GM12878 (cell line): ENCODE measurements at regions not wholly inside any gene's neighbourhood (a gene's known extent, or its start where the extent isn't known, plus 50 kb on each side); places are given as distances from the start of the nearest gene placed in this dataset.
A peak's percentile ranks its signal among the peaks of the same experiment; 100 is the strongest.

Experiments
- BRCA1 ChIP-seq: IDR thresholded peaks from 2 replicates; pipeline ENCODE4 v1.6.1; 2011; ENCODE audit warnings: low read depth, low read length, improper control_type of control experiment
- CBFB ChIP-seq: IDR thresholded peaks from 2 replicates; pipeline ENCODE4 v1.6.1; 2016; ENCODE audit warnings: antibody characterized with exemption, low read depth
- CBX5 ChIP-seq: sonication (generic); IDR thresholded peaks from 2 replicates; pipeline ENCODE4 v1.6.1; 2016; ENCODE audit warnings: low read depth, moderate library complexity, mild to moderate bottlenecking, inconsistent platforms
- KAT2A ChIP-seq: conservative IDR thresholded peaks from 2 replicates; pipeline ENCODE4 v1.6.1; 2011; ENCODE audit warnings: low read depth, low read length; ENCODE audit not compliant: control insufficient read depth
- KDM1A ChIP-seq: fragments of 200-600 bp; sonication (generic); IDR thresholded peaks from 2 replicates; pipeline ENCODE4 v1.6.1; 2016; ENCODE audit warnings: borderline replicate concordance
- LARP7 ChIP-seq: fragments of 450-650 bp; IDR thresholded peaks from 2 replicates; pipeline ENCODE4 v1.6.1; 2017; ENCODE audit warnings: mild to moderate bottlenecking
- NR2F1 ChIP-seq: fragments of 450-650 bp; conservative IDR thresholded peaks from 2 replicates; pipeline ENCODE4 v1.6.1; 2017; ENCODE audit warnings: mild to moderate bottlenecking
- PML ChIP-seq: IDR thresholded peaks from 2 replicates; pipeline ENCODE4 v1.6.1; 2012; ENCODE audit warnings: low read length, inconsistent platforms
- SMAD5 ChIP-seq: IDR thresholded peaks from 2 replicates; pipeline ENCODE4 v1.6.1; 2016; ENCODE audit warnings: antibody characterized with exemption, low read depth
- SPI1 ChIP-seq: IDR thresholded peaks from 2 replicates; pipeline ENCODE4 v1.6.1; 2011; ENCODE audit warnings: low read depth, mild to moderate bottlenecking, low read length, moderate library complexity, borderline replicate concordance; ENCODE audit not compliant: insufficient read depth
- SRF ChIP-seq, 2 experiments: IDR thresholded peaks; 2 replicates each; pipeline ENCODE4 v1.6.1; 2011; ENCODE audit warnings: low read depth in 2 of 2, low read length in 2 of 2, mild to moderate bottlenecking in 1 of 2, moderate library complexity in 1 of 2
- TAF1 ChIP-seq: IDR thresholded peaks from 2 replicates; pipeline ENCODE4 v1.6.1; 2011; ENCODE audit warnings: mild to moderate bottlenecking, low read depth, low read length, borderline replicate concordance
- TBL1XR1 ChIP-seq: IDR thresholded peaks from 2 replicates; pipeline ENCODE4 v1.6.1; 2012; ENCODE audit warnings: low read depth, low read length, improper control_type of control experiment
- TCF7 ChIP-seq: IDR thresholded peaks from 2 replicates; pipeline ENCODE4 v1.6.1; 2014; ENCODE audit warnings: antibody characterized with exemption, borderline replicate concordance
- YY1 ChIP-seq: IDR thresholded peaks from 2 replicates; pipeline ENCODE4 v1.6.1; 2011; ENCODE audit warnings: low read depth, mild to moderate bottlenecking, low read length
- ZNF207 ChIP-seq: fragments of 450-650 bp; IDR thresholded peaks from 2 replicates; pipeline ENCODE4 v1.6.1; 2014; ENCODE audit warnings: antibody characterized with exemption, mild to moderate bottlenecking, borderline replicate concordance
- TF ChIP-seq, protein P1 (sequence below): IDR thresholded peaks from 2 replicates; pipeline ENCODE4 v1.6.1; 2012; ENCODE audit warnings: low read depth, low read length, improper control_type of control experiment
- TF ChIP-seq, protein P2 (sequence below): fragments of 450-650 bp; IDR thresholded peaks from 2 replicates; pipeline ENCODE4 v1.6.1; 2014; ENCODE audit warnings: mild to moderate bottlenecking
- TF ChIP-seq, protein P3 (sequence below): fragments of 450-650 bp; IDR thresholded peaks from 2 replicates; pipeline ENCODE4 v1.6.1; 2018; ENCODE audit warnings: mild to moderate bottlenecking, low read depth, moderate library complexity; ENCODE audit not compliant: partially characterized antibody
- TF ChIP-seq, protein P4 (sequence below): IDR thresholded peaks from 2 replicates; pipeline ENCODE4 v1.6.1; 2012; ENCODE audit warnings: low read depth, low read length, improper control_type of control experiment
- TF ChIP-seq, protein P5 (sequence below): fragments of 450-650 bp; conservative IDR thresholded peaks from 2 replicates; pipeline ENCODE4 v1.6.1; 2017; ENCODE audit warnings: mild to moderate bottlenecking, moderate library complexity
- TF ChIP-seq, protein P6 (sequence below): fragments of 450-650 bp; IDR thresholded peaks from 2 replicates; pipeline ENCODE4 v1.6.1; 2016; ENCODE audit warnings: mild to moderate bottlenecking

DNA sequence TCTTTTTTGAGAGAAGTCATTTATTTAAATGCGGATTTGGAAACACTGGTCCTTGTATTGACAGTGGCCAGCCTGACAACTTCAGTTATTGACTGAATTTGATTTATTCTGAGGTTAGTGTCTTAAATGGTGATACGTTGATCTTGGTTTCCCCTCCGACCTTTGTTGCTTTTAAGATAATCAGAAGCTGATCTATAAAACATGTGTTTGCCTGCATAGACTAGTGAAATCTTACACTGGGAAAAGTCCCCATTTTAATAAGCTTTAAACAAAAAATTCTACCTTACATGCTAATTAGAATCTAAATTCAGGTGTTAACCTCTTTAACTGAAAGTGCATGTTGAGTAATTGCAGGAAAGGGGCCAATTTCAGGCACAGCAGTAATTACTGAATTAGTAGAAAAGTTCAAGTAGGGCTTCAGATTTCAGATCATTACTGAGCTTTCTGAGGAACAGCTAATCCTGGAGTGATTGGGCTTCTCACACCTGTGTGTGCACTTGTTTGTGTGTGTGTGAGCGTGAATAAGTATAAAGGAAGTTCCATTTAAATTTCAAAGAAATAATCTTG, 221.4 kb downstream of the SOX2 start (continued):
- no peak for TF ChIP-seq TCF7
- TF ChIP-seq, protein P1, sequence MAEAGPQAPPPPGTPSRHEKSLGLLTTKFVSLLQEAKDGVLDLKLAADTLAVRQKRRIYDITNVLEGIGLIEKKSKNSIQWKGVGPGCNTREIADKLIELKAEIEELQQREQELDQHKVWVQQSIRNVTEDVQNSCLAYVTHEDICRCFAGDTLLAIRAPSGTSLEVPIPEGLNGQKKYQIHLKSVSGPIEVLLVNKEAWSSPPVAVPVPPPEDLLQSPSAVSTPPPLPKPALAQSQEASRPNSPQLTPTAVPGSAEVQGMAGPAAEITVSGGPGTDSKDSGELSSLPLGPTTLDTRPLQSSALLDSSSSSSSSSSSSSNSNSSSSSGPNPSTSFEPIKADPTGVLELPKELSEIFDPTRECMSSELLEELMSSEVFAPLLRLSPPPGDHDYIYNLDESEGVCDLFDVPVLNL: no peak
- TF ChIP-seq TAF1: no peak
- TF ChIP-seq, protein P2, sequence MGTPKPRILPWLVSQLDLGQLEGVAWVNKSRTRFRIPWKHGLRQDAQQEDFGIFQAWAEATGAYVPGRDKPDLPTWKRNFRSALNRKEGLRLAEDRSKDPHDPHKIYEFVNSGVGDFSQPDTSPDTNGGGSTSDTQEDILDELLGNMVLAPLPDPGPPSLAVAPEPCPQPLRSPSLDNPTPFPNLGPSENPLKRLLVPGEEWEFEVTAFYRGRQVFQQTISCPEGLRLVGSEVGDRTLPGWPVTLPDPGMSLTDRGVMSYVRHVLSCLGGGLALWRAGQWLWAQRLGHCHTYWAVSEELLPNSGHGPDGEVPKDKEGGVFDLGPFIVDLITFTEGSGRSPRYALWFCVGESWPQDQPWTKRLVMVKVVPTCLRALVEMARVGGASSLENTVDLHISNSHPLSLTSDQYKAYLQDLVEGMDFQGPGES: no peak
- TF ChIP-seq CBX5: no peak
- TF ChIP-seq NR2F1: peak; percentile 76
- no peak for TF ChIP-seq YY1
- no peak for TF ChIP-seq SMAD5
- TF ChIP-seq, protein P3, sequence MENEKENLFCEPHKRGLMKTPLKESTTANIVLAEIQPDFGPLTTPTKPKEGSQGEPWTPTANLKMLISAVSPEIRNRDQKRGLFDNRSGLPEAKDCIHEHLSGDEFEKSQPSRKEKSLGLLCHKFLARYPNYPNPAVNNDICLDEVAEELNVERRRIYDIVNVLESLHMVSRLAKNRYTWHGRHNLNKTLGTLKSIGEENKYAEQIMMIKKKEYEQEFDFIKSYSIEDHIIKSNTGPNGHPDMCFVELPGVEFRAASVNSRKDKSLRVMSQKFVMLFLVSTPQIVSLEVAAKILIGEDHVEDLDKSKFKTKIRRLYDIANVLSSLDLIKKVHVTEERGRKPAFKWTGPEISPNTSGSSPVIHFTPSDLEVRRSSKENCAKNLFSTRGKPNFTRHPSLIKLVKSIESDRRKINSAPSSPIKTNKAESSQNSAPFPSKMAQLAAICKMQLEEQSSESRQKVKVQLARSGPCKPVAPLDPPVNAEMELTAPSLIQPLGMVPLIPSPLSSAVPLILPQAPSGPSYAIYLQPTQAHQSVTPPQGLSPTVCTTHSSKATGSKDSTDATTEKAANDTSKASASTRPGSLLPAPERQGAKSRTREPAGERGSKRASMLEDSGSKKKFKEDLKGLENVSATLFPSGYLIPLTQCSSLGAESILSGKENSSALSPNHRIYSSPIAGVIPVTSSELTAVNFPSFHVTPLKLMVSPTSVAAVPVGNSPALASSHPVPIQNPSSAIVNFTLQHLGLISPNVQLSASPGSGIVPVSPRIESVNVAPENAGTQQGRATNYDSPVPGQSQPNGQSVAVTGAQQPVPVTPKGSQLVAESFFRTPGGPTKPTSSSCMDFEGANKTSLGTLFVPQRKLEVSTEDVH: no peak
- TF ChIP-seq SRF (IDR thresholded peaks at IDR 0.05; ENCODE audit: low read depth in 2 of 2, low read length in 2 of 2): no peak
- TF ChIP-seq KDM1A: no peak
- no peak for TF ChIP-seq BRCA1
- TF ChIP-seq LARP7: no peak
- no peak for TF ChIP-seq SPI1
- TF ChIP-seq, protein P4, sequence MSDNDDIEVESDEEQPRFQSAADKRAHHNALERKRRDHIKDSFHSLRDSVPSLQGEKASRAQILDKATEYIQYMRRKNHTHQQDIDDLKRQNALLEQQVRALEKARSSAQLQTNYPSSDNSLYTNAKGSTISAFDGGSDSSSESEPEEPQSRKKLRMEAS: no peak
- TF ChIP-seq CBFB: no peak
- TF ChIP-seq, protein P5, sequence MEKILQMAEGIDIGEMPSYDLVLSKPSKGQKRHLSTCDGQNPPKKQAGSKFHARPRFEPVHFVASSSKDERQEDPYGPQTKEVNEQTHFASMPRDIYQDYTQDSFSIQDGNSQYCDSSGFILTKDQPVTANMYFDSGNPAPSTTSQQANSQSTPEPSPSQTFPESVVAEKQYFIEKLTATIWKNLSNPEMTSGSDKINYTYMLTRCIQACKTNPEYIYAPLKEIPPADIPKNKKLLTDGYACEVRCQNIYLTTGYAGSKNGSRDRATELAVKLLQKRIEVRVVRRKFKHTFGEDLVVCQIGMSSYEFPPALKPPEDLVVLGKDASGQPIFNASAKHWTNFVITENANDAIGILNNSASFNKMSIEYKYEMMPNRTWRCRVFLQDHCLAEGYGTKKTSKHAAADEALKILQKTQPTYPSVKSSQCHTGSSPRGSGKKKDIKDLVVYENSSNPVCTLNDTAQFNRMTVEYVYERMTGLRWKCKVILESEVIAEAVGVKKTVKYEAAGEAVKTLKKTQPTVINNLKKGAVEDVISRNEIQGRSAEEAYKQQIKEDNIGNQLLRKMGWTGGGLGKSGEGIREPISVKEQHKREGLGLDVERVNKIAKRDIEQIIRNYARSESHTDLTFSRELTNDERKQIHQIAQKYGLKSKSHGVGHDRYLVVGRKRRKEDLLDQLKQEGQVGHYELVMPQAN: no peak
- TF ChIP-seq ZNF207: no peak
- TF ChIP-seq TBL1XR1: no peak
- TF ChIP-seq KAT2A: no peak
- no peak for TF ChIP-seq PML
- TF ChIP-seq, protein P6, sequence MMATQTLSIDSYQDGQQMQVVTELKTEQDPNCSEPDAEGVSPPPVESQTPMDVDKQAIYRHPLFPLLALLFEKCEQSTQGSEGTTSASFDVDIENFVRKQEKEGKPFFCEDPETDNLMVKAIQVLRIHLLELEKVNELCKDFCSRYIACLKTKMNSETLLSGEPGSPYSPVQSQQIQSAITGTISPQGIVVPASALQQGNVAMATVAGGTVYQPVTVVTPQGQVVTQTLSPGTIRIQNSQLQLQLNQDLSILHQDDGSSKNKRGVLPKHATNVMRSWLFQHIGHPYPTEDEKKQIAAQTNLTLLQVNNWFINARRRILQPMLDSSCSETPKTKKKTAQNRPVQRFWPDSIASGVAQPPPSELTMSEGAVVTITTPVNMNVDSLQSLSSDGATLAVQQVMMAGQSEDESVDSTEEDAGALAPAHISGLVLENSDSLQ: no peak
